ACHN (cell line): ENCODE measurements at regions not wholly inside any gene's neighbourhood (a gene's known extent, or its start where the extent isn't known, plus 50 kb on each side); places are given as distances from the start of the nearest gene placed in this dataset.
"Not testable (repeated sequence)": the region's sequence is repeated elsewhere in the genome, so short reads cannot be mapped to it uniquely, and the experiment has no call there.

ENCODE experiments used
- DNase-seq: peaks from one replicate; pipeline ENCODE4 v3.0.0-alpha.2; 2015
- in situ Hi-C: cut with HindIII; loops from 2 replicates; pipeline ENCODE4 v1.10.0; 2017; ENCODE audit warnings: low sequenced_read_pairs, low pct_ligation_motif_present, low pct_unique_long_range_greater_than_20kb

DNA sequence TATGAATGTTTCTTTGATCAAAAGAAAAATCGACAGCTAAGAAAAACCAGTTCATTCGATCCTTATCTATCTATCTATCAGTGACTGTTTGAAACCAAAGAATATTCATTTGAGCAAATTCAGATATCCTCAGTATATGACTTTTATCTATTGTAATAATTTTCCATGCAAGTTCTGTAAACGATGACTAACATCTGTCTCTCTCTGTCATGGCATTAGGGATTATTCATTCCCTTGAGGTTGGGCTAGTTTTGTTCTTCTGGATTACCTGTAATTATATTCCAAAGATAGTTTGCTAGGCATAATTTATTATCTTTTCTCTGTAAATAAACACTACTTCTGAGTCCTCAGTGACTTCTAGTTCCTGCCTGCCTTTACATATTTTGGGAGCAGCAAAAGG, 497.7 kb upstream of the CDH11 start:
- in situ Hi-C loops: no loop called here
- DNase-seq: no peak

DNA sequence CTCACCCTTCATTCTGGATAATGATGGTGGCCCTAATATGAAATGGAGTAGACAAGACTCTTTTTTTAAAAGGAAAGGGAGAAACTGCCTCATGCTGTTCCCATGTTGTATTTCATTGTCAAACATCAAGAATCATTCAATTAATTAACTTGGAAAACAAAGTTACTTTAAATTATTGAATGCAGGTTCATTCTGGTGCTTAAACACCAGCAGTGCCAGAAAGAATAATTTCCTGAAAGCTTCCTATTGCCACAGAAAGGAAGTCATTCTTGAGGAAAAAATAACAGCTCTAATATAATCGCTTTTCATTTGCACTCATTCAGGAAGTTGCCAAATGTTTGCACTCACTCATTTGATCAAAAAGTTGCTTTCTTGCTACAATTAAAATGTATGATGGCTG, 497.1 kb upstream of the CDH11 start:
- DNase-seq: no peak
- in situ Hi-C loops: no loop called here

DNA sequence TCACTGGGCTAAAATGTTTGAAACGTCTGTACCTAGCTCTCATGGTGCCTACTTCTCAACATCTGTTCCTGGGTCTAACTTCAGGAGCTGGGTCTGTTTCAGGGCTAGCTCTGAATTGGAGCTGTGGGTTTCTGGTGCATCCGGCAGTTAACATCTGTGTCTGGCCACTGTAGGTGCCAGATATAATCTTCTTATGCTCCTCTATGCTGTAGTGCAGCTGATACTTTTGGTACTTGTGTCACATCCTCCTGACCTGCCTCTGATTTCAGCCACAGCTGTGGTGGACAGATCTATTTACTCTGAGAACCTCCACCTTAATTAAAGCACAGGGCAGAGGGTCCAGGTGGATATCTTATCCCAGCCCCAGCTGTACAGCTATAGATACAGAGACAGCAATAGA, 496.5 kb upstream of the CDH11 start:
- DNase-seq: no peak
- in situ Hi-C loops: no loop called here

DNA sequence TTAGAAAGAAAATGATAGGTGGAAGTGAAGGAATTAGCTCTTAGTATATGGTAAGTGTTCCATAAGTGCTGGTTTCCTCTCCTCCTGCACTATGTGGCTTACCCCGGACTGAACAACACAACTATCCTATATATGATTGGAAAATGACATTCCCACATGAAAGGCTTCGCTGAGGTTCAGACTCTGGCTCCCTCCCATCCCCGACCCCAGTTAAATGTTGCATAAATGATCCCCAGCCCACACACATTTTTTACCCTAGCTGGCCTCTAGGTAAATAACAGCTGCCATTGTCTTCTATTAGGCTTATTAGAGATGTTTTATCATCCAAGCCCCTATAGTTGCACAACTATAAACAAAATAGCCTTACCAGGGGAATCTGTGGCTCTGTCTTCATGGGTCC, 495.6 kb upstream of the CDH11 start:
- in situ Hi-C loops: no loop called here
- DNase-seq: no peak

DNA sequence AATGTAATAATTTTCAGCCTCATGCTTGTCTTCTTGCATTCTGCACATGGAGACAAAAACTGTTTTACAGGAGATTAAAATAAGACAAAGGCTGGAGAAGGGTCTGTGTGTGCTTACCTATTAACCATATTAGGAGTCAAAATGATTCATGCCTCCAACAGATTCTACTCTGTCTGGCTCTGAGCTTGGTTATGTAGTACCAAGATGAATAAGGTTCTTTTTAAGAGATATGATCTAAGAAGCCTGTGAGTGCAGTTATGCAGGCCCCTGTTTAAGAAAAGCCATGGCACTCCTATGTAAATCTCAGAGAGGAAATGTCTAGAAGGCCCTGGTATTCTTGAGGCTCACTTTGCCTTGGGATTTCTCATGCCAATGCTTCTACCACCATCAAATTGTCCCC, 486.6 kb upstream of the CDH11 start:
- DNase-seq: no peak
- in situ Hi-C loops: no loop called here

DNA sequence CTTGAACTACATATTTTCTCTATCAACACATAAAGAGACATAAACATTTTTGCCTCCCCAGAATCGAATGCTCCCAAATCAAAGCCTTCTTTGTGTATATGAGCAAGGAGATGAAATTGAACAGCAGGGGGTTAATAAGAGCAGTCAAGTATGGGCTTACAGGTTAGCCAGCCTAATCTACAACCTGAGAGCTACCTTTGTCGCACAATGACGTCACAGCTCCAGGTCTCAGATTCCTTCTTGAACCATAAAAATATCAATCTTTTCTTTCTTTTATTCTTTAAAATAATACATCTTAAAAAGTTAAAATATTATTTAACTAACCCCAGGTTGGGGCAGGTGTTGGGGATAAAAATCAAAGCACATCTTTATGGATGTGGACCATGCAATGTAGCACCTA, 482.9 kb upstream of the CDH11 start:
- in situ Hi-C loops: no loop called here
- no peak for DNase-seq

DNA sequence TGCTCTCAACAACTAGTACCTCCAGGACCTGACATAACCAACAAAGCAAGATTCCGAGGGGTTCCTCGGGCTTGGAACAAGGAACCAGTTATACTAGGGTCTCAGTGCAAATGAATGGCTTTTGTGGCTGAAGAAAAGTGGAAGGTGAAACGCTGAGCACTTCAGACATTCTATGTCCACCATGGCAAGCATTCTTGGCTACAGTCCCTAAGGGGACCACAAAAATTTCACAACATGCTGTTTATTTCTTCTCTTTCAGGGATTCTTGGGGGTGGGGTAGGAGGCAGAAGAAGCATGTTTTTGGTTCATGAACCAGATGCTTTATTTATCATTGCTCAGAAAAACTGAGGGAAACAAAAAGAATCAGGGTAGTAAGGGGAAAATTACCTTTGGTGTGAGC, 479.9 kb upstream of the CDH11 start:
- in situ Hi-C loops: no loop called here

DNA sequence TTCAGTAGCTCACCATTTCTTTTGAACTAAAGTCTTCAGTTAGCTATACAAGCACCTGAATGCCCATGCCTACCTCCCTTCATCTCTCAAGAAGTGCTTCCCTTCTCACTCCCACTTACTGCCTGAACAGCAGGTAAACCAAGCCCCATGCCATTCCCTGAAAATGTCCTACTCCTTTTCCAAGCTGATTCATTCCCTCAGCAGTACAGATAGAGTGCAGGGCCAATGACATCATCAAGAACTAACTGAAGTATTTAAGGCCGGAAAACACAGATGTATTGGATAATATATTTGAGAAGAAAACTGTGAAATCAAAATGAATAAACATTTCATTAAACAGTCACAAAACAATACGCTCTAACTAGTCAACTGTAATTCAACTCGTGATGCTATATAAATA, 478.8 kb upstream of the CDH11 start:
- DNase-seq: no peak
- in situ Hi-C loops: no loop called here

More for the DNA sequence above, 479.9 kb upstream of the CDH11 start:
- no peak for DNase-seq

DNA sequence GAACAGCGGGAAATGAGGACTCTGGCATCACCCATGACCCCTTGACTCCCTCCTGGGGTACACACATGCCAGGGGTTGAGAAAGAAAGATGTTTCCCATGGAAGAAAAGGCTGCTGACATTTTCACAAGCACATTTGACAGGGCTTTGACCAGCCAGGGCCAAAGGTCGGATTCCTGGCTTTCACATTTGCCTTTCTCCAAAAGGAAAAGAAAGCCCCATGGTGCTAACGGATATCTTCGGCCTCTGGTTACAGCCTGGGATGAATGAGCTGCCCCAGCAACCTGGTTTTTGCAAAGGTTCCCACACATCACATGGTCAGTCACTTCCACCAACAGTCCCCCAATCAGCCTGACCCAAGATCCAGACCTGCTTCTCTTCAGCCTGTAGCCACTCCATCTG, 478.2 kb upstream of the CDH11 start:
- in situ Hi-C loops: no loop called here
- DNase-seq: no peak

DNA sequence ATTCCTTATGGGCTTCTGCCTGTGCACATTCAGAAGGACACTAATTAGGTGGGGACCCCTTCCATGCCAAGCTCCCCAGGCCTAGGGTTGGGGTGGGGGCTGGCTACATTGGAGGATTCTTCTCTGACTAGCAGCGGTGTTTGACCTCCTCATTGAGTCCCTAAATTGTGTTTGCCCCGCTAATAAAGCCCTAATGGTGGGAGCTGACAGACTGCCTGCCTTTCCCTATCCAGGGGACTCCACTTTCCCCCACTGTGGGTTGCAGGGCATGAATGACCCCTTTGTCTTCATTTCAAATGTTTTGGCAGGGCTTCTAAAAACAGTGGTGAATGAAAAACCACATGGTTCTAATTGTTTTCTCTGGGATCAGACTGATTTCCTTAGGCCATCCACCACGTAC, 476.8 kb upstream of the CDH11 start:
- DNase-seq: no peak
- in situ Hi-C loops: no loop called here

DNA sequence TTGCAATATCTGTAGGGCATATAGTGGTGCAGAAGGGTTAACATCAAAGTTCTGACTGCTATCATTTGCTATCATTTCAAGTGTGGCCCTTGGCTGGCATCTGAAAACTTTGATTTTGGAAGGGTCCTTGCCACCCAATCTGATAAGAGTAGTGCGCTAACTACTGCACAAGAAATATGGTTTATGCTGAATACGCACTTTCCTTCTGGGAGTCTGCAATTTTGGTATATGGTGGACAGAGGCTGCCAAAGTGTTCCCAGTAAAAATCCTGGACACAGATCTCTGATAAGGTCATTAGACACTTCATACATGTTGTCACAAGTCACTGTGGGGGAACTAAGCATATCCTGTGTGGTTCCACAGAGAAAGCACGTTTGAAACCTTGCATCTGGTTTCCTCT, 461.6 kb upstream of the CDH11 start:
- in situ Hi-C loops: no loop called here
- DNase-seq: no peak

DNA sequence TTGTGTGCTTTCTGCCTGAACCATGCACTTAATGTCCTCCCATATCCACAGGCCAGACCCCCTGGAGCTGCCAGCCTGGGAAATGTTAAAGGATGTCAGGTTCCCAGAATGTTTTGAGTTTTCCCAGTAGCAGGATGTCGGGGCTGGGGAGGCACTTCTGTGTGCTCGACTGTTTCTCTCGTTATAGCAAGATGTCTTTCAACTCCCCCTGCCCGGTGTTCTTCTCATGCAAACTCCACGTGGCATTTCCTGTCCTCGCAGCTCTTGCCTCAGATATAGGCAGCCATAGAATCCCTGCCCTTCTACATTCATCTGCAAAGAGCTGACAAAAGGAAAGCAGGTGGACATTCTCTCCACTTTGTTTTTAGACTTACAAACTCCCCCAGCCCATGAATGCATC, 457.2 kb upstream of the CDH11 start:
- in situ Hi-C loops: no loop called here

DNA sequence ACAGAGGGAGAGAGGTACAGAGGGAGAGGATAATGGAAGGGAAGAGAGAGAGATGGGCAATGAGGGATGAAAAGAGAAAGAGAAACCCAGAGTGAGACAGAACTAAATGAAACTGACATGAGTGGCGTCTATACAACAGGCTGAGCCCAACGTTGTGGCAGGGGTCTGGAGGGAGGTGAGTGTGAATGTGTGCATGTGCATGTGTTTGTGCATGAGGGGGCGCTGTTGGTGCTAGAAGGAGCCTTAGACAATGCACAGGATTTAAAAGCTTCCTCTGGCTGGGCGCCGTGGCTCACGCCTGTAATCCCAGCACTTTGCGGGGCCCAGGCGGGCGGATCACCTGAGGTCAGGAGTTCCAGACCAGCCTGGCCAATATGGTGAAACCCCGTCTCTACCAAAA, 454.8 kb upstream of the CDH11 start:
- no peak for DNase-seq

More for the DNA sequence above, 457.2 kb upstream of the CDH11 start:
- DNase-seq: no peak

DNA sequence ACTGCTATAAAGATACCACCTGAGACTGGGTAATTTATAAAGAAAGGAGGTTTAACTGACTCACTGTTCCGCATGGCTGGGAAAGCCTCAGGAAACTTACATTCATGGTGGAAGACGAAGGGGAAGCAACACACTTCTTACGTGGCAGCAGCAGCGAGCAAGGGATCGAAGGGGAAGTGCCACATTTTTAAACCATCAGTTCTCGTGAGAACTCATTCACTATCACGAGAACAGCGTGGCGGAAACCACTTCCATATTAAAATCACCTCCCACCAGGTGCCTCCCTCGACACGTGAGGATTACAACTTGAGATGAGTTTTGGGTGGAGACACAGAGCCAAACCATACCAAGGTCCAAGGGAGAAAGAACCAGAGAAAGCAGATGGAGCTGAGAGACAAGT, 454.3 kb upstream of the CDH11 start:
- no peak for DNase-seq
- in situ Hi-C loops: no loop called here

More for the DNA sequence above, 454.8 kb upstream of the CDH11 start:
- in situ Hi-C loops: no loop called here

DNA sequence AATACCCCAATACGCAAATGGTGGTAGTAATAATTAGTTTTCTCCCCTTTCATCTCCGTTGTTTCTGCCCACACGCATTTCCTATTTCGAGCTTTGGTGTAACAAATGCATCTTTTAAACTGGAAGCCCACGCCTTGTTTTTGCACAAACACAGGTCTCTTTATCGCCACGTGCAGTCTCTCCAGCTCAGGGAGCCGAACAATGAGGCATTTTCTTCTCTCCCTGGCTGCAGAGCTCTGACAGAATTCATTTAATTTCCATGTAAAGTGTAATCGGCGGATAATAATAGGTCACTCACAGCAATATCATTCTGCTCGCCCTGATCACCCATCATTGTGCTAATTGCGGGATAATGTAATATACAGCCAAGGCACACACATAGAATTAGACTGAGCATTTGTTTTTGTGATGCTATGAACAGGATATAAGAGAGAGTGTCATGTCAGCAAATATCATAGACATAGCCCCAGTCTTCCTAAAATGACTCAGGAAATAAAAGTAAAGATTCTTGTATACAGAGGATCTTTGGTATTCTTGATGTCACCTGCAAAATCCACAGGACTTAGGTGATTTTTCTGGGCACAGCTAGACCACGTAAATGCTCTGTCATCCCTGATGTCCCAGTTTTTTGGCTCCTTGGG, 452.6 kb upstream of the CDH11 start:
- DNase-seq: no peak
- in situ Hi-C loops: no loop called here

DNA sequence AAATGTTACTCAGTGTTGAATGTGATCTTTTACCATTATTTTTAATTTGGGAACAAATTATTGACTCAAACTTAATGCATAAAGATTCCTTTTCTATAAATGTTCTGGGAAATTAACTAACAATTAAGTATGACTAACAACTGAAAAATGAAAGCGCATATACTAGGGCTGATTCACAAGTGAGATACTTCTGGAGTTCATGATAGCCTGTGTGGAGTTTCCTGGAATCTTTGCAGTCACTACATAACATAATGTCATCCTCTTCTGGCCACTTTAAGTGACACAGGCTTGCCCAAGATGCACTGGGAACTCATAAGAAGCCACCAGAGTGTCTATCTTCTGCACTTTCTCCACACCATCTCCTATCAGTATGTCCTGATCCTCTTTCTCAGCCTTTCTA, 450.3 kb upstream of the CDH11 start:
- in situ Hi-C loops: no loop called here
- DNase-seq: no peak

DNA sequence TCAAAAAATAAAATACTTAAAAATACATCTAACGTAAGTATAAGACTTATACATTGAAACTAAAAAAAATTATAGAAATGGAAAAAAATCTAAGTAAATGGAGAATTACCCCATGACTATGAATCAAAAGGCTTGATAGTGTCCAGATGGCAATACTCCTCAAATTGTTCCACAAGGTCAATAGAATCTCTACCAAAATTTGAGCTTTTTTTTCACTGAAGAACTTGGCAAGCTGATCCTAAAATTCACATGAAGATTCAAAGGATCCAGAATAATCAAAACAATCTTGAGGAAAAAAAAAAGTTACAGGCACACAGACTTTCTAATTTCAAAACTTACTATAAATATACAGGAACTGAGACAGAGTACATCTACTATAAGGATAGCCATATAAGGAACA, 448.4 kb upstream of the CDH11 start:
- in situ Hi-C loops: no loop called here

DNA sequence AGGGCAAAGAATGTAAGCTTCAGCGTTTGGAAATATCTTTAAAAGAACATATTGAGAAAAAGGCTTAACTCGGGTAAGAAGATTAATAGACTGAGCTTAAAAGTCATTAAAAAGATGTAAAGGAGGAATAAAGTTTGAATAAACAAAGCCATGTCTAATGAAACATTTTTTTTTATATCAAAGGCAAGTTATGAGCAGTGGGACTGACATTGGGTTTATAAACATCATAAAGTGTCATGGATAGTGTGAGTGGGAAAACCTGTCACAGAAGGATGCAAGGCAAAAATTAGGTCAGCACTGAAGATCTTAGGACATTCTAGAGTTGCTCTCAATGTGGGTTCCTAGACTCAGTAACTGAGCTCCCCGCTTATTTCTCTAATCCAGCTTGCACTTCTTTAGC, 438.0 kb upstream of the CDH11 start:
- in situ Hi-C loops: no loop called here
- DNase-seq: no peak

More for the DNA sequence above, 448.4 kb upstream of the CDH11 start:
- no peak for DNase-seq

DNA sequence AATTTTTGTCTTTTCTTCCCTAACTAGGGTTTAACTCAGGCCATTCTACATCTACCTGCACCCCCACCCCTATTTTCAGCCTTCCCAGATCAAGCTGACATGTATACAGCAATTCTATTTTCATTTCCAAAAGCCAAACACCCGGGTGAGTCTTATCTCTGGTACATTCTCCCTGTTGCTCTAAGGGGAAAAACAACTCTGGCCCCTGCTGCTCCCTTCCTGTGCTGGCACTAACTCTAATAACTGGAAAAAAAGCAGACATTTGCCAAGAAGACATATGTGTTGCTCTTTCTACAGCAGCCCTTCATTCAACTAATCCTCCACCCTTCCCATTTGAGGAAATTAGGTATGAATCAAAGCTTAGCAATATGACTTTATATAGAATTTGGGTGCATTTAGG, 427.8 kb upstream of the CDH11 start:
- in situ Hi-C loops, DNase-seq: not testable (repeated sequence)

DNA sequence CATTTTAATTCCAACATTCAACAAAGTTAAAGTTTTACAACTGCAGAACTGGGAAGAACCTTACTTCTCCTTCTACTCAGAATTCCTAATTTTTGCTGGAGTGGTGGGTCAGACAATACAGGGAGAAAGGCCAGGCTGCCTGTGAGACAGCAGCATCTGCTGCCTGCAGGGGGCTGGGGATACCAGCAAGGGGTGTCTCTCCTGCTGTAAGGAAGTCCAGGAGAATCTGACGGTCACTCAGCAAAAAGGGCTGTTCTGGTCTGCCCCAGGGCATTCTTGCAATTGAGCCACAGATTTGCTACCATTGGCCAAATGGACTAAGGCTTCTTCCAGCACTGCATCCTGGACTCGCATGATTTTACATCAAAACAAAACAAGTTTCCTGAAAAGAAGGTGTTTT, 426.6 kb upstream of the CDH11 start:
- DNase-seq: no peak
- in situ Hi-C loops: no loop called here
